ENCODE measurements at regions not wholly inside any gene's neighbourhood (a gene's known extent, or its start where the extent isn't known, plus 50 kb on each side); places are given as distances from the start of the nearest gene placed in this dataset.

GRCh38 chr6:98560418-98560817 lies 274.0 kb upstream of the POU3F2 start:
- DNase-seq (ENCODE audit: low spot score) (no peak), ATAC-seq (ENCODE audit: insufficient number of reproducible peaks, low FRiP score, low read depth) (no peak)
- H3K4me1 ChIP-seq (ENCODE audit: control insufficient read depth in 1 of 2, low read depth in 2 of 2) = no peaks in the 10 kb centered on the region
- no peaks in the 10 kb centered on the region for H3K36me3 ChIP-seq
- H3K9me3 ChIP-seq = no peaks in the 10 kb centered on the region
- H3K27ac ChIP-seq = no peak overlapping the region
- TF ChIP-seq CTCF (IDR thresholded peaks at IDR 0.05) = no peak
- no peak overlapping the region for H3K4me3 ChIP-seq
- no peaks in the 10 kb centered on the region for H3K27me3 ChIP-seq (replicated peaks; ENCODE audit: insufficient read depth)

- no peaks in the 10 kb centered on the region for H3K36me3 ChIP-seq
- no peaks in the 10 kb centered on the region for H3K27me3 ChIP-seq (replicated peaks; ENCODE audit: insufficient read depth)
- H3K4me3 ChIP-seq = no peak overlapping the region
- no peaks in the 10 kb centered on the region for H3K9me3 ChIP-seq
- TF ChIP-seq CTCF (IDR thresholded peaks at IDR 0.05) = no peak
- H3K4me1 ChIP-seq (ENCODE audit: control insufficient read depth in 1 of 2, low read depth in 2 of 2) = no peaks in the 10 kb centered on the region
- DNase-seq (ENCODE audit: low spot score) = no peak
- H3K27ac ChIP-seq = no peak overlapping the region
- ATAC-seq (ENCODE audit: insufficient number of reproducible peaks, low FRiP score, low read depth) = no peak
These were observed 273.5 kb upstream of the POU3F2 start for GRCh38 chr6:98560841-98561240.

- DNase-seq (ENCODE audit: low spot score) (no peak), ATAC-seq (ENCODE audit: insufficient number of reproducible peaks, low FRiP score, low read depth) (no peak)
- no peaks in the 10 kb centered on the region for H3K4me1 ChIP-seq (ENCODE audit: control insufficient read depth in 1 of 2, low read depth in 2 of 2)
- no peak overlapping the region for H3K27ac ChIP-seq
- no peaks in the 10 kb centered on the region for H3K27me3 ChIP-seq (replicated peaks; ENCODE audit: insufficient read depth)
- no peaks in the 10 kb centered on the region for H3K36me3 ChIP-seq
- H3K4me3 ChIP-seq = no peak overlapping the region
- no peak for TF ChIP-seq CTCF (IDR thresholded peaks at IDR 0.05)
- H3K9me3 ChIP-seq = no peaks in the 10 kb centered on the region
These were observed 268.2 kb upstream of the POU3F2 start for GRCh38 chr6:98566126-98566525.

- no peak for TF ChIP-seq CTCF (IDR thresholded peaks at IDR 0.05)
- Histone ChIP-seq H3K27me3 (replicated peaks; ENCODE audit: insufficient read depth) (no peaks in the 10 kb centered on the region), H3K27ac (no peak overlapping the region), H3K36me3 (no peaks in the 10 kb centered on the region), H3K4me3 (no peak overlapping the region), H3K9me3 (no peaks in the 10 kb centered on the region), H3K4me1 (ENCODE audit: control insufficient read depth in 1 of 2, low read depth in 2 of 2) (no peaks in the 10 kb centered on the region)
- no peak for DNase-seq (ENCODE audit: low spot score)
- no peak for ATAC-seq (ENCODE audit: insufficient number of reproducible peaks, low FRiP score, low read depth)
These were observed 261.8 kb upstream of the POU3F2 start for GRCh38 chr6:98572579-98572978.

- H3K36me3 ChIP-seq = no peaks in the 10 kb centered on the region
- H3K4me3 ChIP-seq = no peak overlapping the region
- DNase-seq (ENCODE audit: low spot score) = no peak
- TF ChIP-seq CTCF (IDR thresholded peaks at IDR 0.05) = no peak
- H3K9me3 ChIP-seq = no peaks in the 10 kb centered on the region
- H3K27ac ChIP-seq = no peak overlapping the region
- H3K4me1 ChIP-seq (ENCODE audit: control insufficient read depth in 1 of 2, low read depth in 2 of 2) = no peaks in the 10 kb centered on the region
- H3K27me3 ChIP-seq (replicated peaks; ENCODE audit: insufficient read depth) = no peaks in the 10 kb centered on the region
- ATAC-seq (ENCODE audit: insufficient number of reproducible peaks, low FRiP score, low read depth) = no peak
These were observed 259.4 kb upstream of the POU3F2 start for GRCh38 chr6:98574984-98575383.
